Trophoblast cell (in vitro differentiated cells and primary cell): ENCODE measurements at regions not wholly inside any gene's neighbourhood (a gene's known extent, or its start where the extent isn't known, plus 50 kb on each side); places are given as distances from the start of the nearest gene placed in this dataset.

Source experiments
- DNase-seq, 2 donors: peaks; one replicate each; pipeline ENCODE4 v3.0.0-alpha.2; 2016
- H2AFZ ChIP-seq: 2 replicates; pipeline ENCODE4 v1.6.1; 2013; ENCODE audit warnings: low read length, moderate library complexity, mild to moderate bottlenecking; ENCODE audit not compliant: insufficient read depth, poor library complexity
- H2AK5ac ChIP-seq: 2 replicates; pipeline ENCODE4 v1.6.1; 2013; ENCODE audit warnings: mild to moderate bottlenecking, low read length
- H2BK120ac ChIP-seq: 2 replicates; pipeline ENCODE4 v1.6.1; 2013; ENCODE audit warnings: low read length, mild to moderate bottlenecking, moderate library complexity; ENCODE audit not compliant: insufficient read depth, poor library complexity
- H2BK12ac ChIP-seq: 2 replicates; pipeline ENCODE4 v1.6.1; 2013; ENCODE audit warnings: mild to moderate bottlenecking, low read length, moderate library complexity
- H2BK5ac ChIP-seq: 2 replicates; pipeline ENCODE4 v1.6.1; 2013; ENCODE audit warnings: low read length, low read depth, moderate library complexity, mild to moderate bottlenecking; ENCODE audit not compliant: poor library complexity
- H3K14ac ChIP-seq: 2 replicates; pipeline ENCODE4 v1.6.1; 2013; ENCODE audit warnings: mild to moderate bottlenecking, low read length
- H3K18ac ChIP-seq: 2 replicates; pipeline ENCODE4 v1.6.1; 2013; ENCODE audit warnings: mild to moderate bottlenecking, low read length
- H3K23ac ChIP-seq: 2 replicates; pipeline ENCODE4 v1.6.1; 2013; ENCODE audit warnings: low read length
- H3K27ac ChIP-seq: 2 replicates; pipeline ENCODE4 v1.5.1; 2013; ENCODE audit warnings: low read depth, mild to moderate bottlenecking, inconsistent platforms, low read length, moderate library complexity
- H3K27me3 ChIP-seq: 2 replicates; pipeline ENCODE4 v1.6.1; 2013; ENCODE audit warnings: inconsistent platforms, mild to moderate bottlenecking, low read length, moderate library complexity; ENCODE audit not compliant: insufficient read depth
- H3K36me3 ChIP-seq, 2 experiments: 1 replicate in 1 of 2; 2 replicates in 1 of 2; pipeline ENCODE4 v1.6.1; 2013; ENCODE audit warnings: low read length in 2 of 2, mild to moderate bottlenecking in 2 of 2, moderate library complexity in 1 of 2; ENCODE audit not compliant: insufficient read depth in 2 of 2, control insufficient read depth in 1 of 2
- H3K4ac ChIP-seq: 2 replicates; pipeline ENCODE4 v1.6.1; 2013; ENCODE audit warnings: low read depth, mild to moderate bottlenecking, low read length, moderate library complexity
- H3K4me1 ChIP-seq, 2 experiments: 1 replicate in 1 of 2; 2 replicates in 1 of 2; pipeline ENCODE4 v1.6.1; 2013; ENCODE audit warnings: low read length in 2 of 2, mild to moderate bottlenecking in 2 of 2, moderate library complexity in 1 of 2; ENCODE audit not compliant: insufficient read depth in 2 of 2, control insufficient read depth in 1 of 2
- H3K4me2 ChIP-seq: 2 replicates; pipeline ENCODE4 v1.6.1; 2013; ENCODE audit warnings: inconsistent platforms, mild to moderate bottlenecking, low read length, moderate library complexity
- H3K4me3 ChIP-seq: 2 replicates; pipeline ENCODE4 v1.5.1; 2013; ENCODE audit warnings: mild to moderate bottlenecking, low read depth, low read length, inconsistent platforms
- H3K79me1 ChIP-seq: one replicate; pipeline ENCODE4 v1.6.1; 2013; ENCODE audit warnings: low read length
- H3K79me2 ChIP-seq: 2 replicates; pipeline ENCODE4 v1.6.1; 2013; ENCODE audit warnings: low read length, mild to moderate bottlenecking; ENCODE audit not compliant: control insufficient read depth, insufficient read depth, poor library complexity
- H3K9ac ChIP-seq: 2 replicates; pipeline ENCODE4 v1.6.1; 2013; ENCODE audit warnings: mild to moderate bottlenecking, low read length
- H3K9me3 ChIP-seq: 2 replicates; pipeline ENCODE4 v1.6.1; 2013; ENCODE audit warnings: low read depth, mild to moderate bottlenecking, control low read depth, inconsistent platforms, low read length; ENCODE audit not compliant: insufficient read depth
- H4K12ac ChIP-seq: 2 replicates; pipeline ENCODE4 v1.6.1; 2013; ENCODE audit warnings: low read depth, mild to moderate bottlenecking, low read length, moderate library complexity
- H4K8ac ChIP-seq: 2 replicates; pipeline ENCODE4 v1.6.1; 2013; ENCODE audit warnings: low read depth, mild to moderate bottlenecking, low read length, moderate library complexity
- H4K91ac ChIP-seq: one replicate; pipeline ENCODE4 v1.6.1; 2013; ENCODE audit warnings: low read depth, mild to moderate bottlenecking, low read length, moderate library complexity
- WGBS: extraction: QIAGEN DNeasy Blood & Tissue Kit; methylation state at CpG from one replicate; pipeline ENCODE4 v1.1.7; 2013; ENCODE audit warnings: missing lambda C conversion rate; ENCODE audit not compliant: insufficient read length, insufficient coverage; ENCODE audit errors: extremely low coverage; 5-methylcytosine and 5-hydroxymethylcytosine counted together

DNA sequence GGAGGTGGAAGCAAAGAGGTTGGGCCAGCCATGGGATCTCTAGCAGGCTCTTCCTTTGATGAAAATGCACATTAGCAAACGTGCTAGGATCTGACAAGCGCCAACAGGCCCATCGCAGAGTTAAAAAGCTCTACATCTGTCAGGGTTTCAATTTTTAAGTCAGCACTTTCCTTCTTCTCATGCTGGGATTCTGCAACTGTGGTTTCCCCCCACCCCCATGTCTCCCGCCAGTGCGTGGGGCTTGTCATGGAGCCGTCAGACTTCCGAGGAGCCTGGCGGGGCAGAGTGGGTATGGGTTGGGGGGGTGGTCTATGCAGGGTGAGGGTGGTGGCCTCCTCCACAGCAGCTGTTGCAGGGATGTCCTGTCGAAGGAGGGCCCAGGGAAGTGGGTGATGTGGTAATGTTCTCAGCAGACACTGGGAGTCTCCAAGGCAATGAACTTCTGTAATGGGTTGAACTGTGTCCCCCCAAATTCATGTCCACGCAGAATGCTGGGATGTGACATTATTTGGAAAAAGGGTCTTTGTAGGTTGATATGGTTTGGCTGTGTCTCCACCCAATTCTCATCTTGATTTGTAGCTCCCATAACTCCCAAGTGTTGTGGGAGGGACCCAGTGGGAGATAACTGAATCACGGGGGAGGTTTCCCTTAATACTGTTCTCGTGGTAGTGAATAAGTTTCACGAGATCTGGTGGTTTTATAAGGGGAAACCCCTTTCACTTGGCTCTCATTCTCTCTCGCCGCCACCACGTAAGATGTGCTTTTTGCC, 115.2 kb upstream of the MAP1LC3B2 start:
- Histone ChIP-seq H3K18ac (no peak overlapping the region), H4K8ac (no peak overlapping the region), H3K9me3 (peaks cover 1% of the 10 kb centered on the region), H3K9ac (no peak overlapping the region), H3K4me1 (no peaks in the 10 kb centered on the region), H4K91ac (no peak overlapping the region), H2AFZ (no peak overlapping the region), H4K12ac (no peak overlapping the region), H2BK5ac (no peak overlapping the region), H3K14ac (no peak overlapping the region), H3K4me3 (no peak overlapping the region), H3K4ac (no peak overlapping the region), H2AK5ac (peak overlapping the region; percentile 48), H3K27ac (no peak overlapping the region), H3K79me1 (no peaks in the 10 kb centered on the region), H3K36me3 (no peaks in the 10 kb centered on the region), H2BK120ac (no peak overlapping the region), H2BK12ac (no peak overlapping the region), H3K23ac (no peak overlapping the region), H3K27me3 (no peaks in the 10 kb centered on the region), H3K79me2 (no peaks in the 10 kb centered on the region), H3K4me2 (no peak overlapping the region)
- DNase-seq, result peak in 1 of 2 donors; percentile 18
- no CpG with 5 or more reads among the region's 16 CpGs for WGBS

DNA sequence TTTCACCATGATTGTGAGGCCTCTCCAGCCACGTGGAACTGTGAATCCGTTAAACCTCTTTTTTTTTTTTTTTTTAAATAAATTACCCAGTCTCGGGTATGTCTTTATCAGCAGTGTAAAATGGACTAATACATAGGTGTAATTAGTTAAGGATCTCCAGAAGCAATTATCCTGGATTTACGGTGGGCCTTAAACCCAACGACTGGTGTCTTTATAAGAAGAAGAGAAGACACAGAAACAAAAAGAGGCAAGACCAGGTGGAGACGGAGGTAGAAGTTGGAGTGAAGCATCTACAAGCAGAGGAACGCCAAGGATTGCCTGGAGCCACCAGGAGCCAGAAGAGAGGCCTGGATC, 114.6 kb upstream of the MAP1LC3B2 start:
- Histone ChIP-seq H3K36me3 (no peaks in the 10 kb centered on the region), H3K9ac (no peak overlapping the region), H3K4me3 (no peak overlapping the region), H3K23ac (no peak overlapping the region), H4K91ac (no peak overlapping the region), H2BK120ac (no peak overlapping the region), H3K79me1 (no peaks in the 10 kb centered on the region), H2BK5ac (no peak overlapping the region), H3K14ac (no peak overlapping the region), H2AK5ac (no peak overlapping the region), H4K8ac (no peak overlapping the region), H2BK12ac (no peak overlapping the region), H3K27me3 (no peaks in the 10 kb centered on the region), H3K4ac (no peak overlapping the region), H3K4me1 (no peaks in the 10 kb centered on the region), H3K27ac (no peak overlapping the region), H3K4me2 (no peak overlapping the region), H3K79me2 (no peaks in the 10 kb centered on the region), H4K12ac (no peak overlapping the region), H2AFZ (no peak overlapping the region), H3K9me3 (peaks cover 1% of the 10 kb centered on the region), H3K18ac (no peak overlapping the region)
- no CpG with 5 or more reads among the region's 7 CpGs for WGBS
- DNase-seq, result no peak

DNA sequence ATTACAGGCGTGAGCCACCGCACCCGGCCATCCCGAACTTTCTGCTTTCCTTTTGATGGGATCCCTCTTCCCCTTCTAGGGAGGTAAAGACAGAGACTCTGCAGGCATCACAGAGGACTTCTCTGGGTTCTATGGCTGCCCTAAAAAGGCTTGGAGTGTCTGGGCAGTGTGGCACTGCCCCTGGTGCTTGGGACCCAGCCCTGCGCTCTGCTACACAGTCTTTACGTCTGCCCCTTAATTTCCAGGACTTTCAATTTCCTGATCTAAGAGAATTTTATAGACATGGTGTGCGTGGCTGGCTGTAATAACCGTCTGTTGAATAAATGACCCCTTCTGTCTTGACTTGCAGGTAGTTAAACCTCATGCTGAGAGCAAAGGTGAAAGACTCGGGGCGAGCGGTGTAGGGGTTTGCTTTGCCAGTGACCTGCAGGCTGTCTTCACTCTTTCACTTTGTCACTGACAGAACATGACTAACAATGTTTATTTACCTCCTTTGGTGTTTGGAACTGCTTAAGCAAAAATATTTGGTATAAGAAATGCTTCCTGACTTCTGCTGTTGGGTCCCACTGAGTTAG, 110.9 kb upstream of the MAP1LC3B2 start:
- Histone ChIP-seq H3K18ac (no peak overlapping the region), H3K27ac (no peak overlapping the region), H4K91ac (no peak overlapping the region), H3K9me3 (peaks cover 1% of the 10 kb centered on the region), H2AFZ (no peak overlapping the region), H3K4me1 (no peaks in the 10 kb centered on the region), H4K12ac (no peak overlapping the region), H3K36me3 (no peaks in the 10 kb centered on the region), H2BK5ac (no peak overlapping the region), H3K79me2 (no peaks in the 10 kb centered on the region), H2BK120ac (no peak overlapping the region), H3K23ac (no peak overlapping the region), H3K14ac (no peak overlapping the region), H3K9ac (no peak overlapping the region), H2AK5ac (no peak overlapping the region), H3K4me2 (no peak overlapping the region), H3K27me3 (no peaks in the 10 kb centered on the region), H3K4me3 (no peak overlapping the region), H3K4ac (no peak overlapping the region), H4K8ac (no peak overlapping the region), H2BK12ac (no peak overlapping the region), H3K79me1 (no peaks in the 10 kb centered on the region)
- no CpG with 5 or more reads among the region's 11 CpGs for WGBS
- no peak for DNase-seq

- peaks cover 1% of the 10 kb centered on the region for H3K9me3 ChIP-seq
- no peak overlapping the region for H3K4me2 ChIP-seq
- H3K79me1 ChIP-seq, result peaks cover 2% of the 10 kb centered on the region
- H3K27me3 ChIP-seq, result no peaks in the 10 kb centered on the region
- H3K4me3 ChIP-seq, result no peak overlapping the region
- peaks cover 7 to 9% of the 10 kb centered on the region in 2 experiments for H3K4me1 ChIP-seq
- no peaks in the 10 kb centered on the region for H3K36me3 ChIP-seq
- no peak overlapping the region for H3K9ac ChIP-seq
- no peak overlapping the region for H4K91ac ChIP-seq
- no peak overlapping the region for H2AFZ ChIP-seq
- H3K79me2 ChIP-seq, result no peaks in the 10 kb centered on the region
- no peak overlapping the region for H2BK5ac ChIP-seq
- H3K14ac ChIP-seq, result no peak overlapping the region
- H3K23ac ChIP-seq, result no peak overlapping the region
- peak; percentile 60 to 81 for DNase-seq
- no peak overlapping the region for H4K12ac ChIP-seq
- no peak overlapping the region for H2BK120ac ChIP-seq
- H3K27ac ChIP-seq, result no peak overlapping the region
- no peak overlapping the region for H2BK12ac ChIP-seq
- no peak overlapping the region for H2AK5ac ChIP-seq
- no peak overlapping the region for H3K4ac ChIP-seq
- WGBS, result no CpG with 5 or more reads among the region's 3 CpGs
- H4K8ac ChIP-seq, result no peak overlapping the region
- no peak overlapping the region for H3K18ac ChIP-seq
These were observed 108.7 kb upstream of the MAP1LC3B2 start for GRCh38 chr12:116450406-116450910.
